KMS-11 (cell line): ENCODE measurements at regions not wholly inside any gene's neighbourhood (a gene's known extent, or its start where the extent isn't known, plus 50 kb on each side); places are given as distances from the start of the nearest gene placed in this dataset.
A peak's percentile ranks its signal among the peaks of the same experiment; 100 is the strongest.

Experiments
- H2AFZ ChIP-seq: fragments of 200-600 bp; sonication (generic); 2 replicates; pipeline ENCODE4 v1.6.1; 2016; ENCODE audit warnings: antibody characterized with exemption, mixed run types, low read depth
- H3K27ac ChIP-seq: fragments of 200-600 bp; sonication (generic); 2 replicates; pipeline ENCODE4 v1.6.1; 2016; ENCODE audit warnings: mild to moderate bottlenecking, mixed run types
- H3K27me3 ChIP-seq: fragments of 200-600 bp; sonication (generic); 2 replicates; pipeline ENCODE4 v1.6.1; 2017; ENCODE audit warnings: mild to moderate bottlenecking, low read depth, mixed run types, moderate library complexity; ENCODE audit not compliant: insufficient read depth
- H3K36me3 ChIP-seq: fragments of 200-600 bp; sonication (generic); 2 replicates; pipeline ENCODE4 v1.6.1; 2017; ENCODE audit warnings: mild to moderate bottlenecking, mixed run types; ENCODE audit not compliant: insufficient read depth
- H3K4me1 ChIP-seq: fragments of 200-600 bp; sonication (generic); 2 replicates; pipeline ENCODE4 v1.6.1; 2016; ENCODE audit warnings: mild to moderate bottlenecking, low read depth, mixed run types; ENCODE audit not compliant: poor library complexity, severe bottlenecking
- H3K4me2 ChIP-seq: fragments of 200-600 bp; sonication (generic); 2 replicates; pipeline ENCODE4 v1.7.0; 2016; ENCODE audit warnings: mild to moderate bottlenecking, mixed run types
- H3K4me3 ChIP-seq: fragments of 200-600 bp; sonication (generic); IDR thresholded peaks from 2 replicates; pipeline ENCODE4 v1.6.1; 2017; ENCODE audit warnings: low read depth, low read length, mixed read lengths; ENCODE audit not compliant: insufficient read depth
- H3K79me2 ChIP-seq: fragments of 200-600 bp; sonication (generic); 2 replicates; pipeline ENCODE4 v1.6.1; 2016; ENCODE audit warnings: low read depth, mixed run types; ENCODE audit not compliant: insufficient read depth
- H3K9ac ChIP-seq: fragments of 200-600 bp; sonication (generic); 2 replicates; pipeline ENCODE4 v1.6.1; 2016; ENCODE audit warnings: mild to moderate bottlenecking, mixed run types
- H4K20me1 ChIP-seq: fragments of 200-600 bp; sonication (generic); 2 replicates; pipeline ENCODE4 v1.6.1; 2016; ENCODE audit warnings: mild to moderate bottlenecking, mixed run types; ENCODE audit not compliant: insufficient read depth
- TF ChIP-seq, protein P1 (sequence below): fragments of 200-600 bp; sonication (generic); conservative IDR thresholded peaks from 2 replicates; pipeline ENCODE4 v1.6.1; 2017; ENCODE audit warnings: low read depth, mild to moderate bottlenecking, antibody characterized with exemption, low read length, moderate library complexity, mixed read lengths

DNA sequence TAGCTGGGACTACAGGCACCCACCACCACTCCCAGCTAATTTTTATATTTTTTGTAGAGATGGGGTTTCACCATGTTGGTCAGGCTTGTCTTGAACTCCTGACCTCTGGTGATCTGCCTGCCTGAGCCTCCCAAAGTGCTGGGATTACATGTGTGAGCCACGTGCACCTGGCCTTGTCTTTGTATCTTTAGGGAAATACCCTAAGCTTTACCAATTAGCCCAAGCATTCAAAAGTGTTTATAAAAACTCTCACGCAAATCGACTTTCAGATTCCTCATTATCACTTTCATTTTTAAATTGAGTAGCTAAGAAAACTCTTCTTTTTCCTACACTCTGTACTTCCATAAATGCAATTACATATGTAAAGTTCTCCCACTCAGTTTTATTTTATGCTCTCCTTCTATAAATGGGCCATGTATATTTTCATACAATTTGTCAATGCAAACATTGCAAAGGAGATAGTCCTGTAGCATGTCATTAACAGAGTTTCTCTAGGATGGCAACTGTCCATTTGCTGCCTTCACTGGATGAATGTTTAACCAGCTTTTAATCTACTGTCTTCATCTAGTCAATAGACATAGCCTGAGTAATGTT lies 326.2 kb upstream of the LRATD1 start:
- Histone ChIP-seq H3K36me3 (no peaks in the 10 kb centered on the region), H4K20me1 (no peaks in the 10 kb centered on the region), H3K27ac (no peak overlapping the region), H3K4me1 (peaks cover 50% of the 10 kb centered on the region), H3K4me3 (no peak overlapping the region), H3K79me2 (no peaks in the 10 kb centered on the region), H2AFZ (no peak overlapping the region), H3K9ac (no peak overlapping the region), H3K4me2 (peak overlapping the region; percentile 50), H3K27me3 (no peaks in the 10 kb centered on the region)
- TF ChIP-seq, protein P1, sequence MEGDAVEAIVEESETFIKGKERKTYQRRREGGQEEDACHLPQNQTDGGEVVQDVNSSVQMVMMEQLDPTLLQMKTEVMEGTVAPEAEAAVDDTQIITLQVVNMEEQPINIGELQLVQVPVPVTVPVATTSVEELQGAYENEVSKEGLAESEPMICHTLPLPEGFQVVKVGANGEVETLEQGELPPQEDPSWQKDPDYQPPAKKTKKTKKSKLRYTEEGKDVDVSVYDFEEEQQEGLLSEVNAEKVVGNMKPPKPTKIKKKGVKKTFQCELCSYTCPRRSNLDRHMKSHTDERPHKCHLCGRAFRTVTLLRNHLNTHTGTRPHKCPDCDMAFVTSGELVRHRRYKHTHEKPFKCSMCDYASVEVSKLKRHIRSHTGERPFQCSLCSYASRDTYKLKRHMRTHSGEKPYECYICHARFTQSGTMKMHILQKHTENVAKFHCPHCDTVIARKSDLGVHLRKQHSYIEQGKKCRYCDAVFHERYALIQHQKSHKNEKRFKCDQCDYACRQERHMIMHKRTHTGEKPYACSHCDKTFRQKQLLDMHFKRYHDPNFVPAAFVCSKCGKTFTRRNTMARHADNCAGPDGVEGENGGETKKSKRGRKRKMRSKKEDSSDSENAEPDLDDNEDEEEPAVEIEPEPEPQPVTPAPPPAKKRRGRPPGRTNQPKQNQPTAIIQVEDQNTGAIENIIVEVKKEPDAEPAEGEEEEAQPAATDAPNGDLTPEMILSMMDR: no peak

DNA sequence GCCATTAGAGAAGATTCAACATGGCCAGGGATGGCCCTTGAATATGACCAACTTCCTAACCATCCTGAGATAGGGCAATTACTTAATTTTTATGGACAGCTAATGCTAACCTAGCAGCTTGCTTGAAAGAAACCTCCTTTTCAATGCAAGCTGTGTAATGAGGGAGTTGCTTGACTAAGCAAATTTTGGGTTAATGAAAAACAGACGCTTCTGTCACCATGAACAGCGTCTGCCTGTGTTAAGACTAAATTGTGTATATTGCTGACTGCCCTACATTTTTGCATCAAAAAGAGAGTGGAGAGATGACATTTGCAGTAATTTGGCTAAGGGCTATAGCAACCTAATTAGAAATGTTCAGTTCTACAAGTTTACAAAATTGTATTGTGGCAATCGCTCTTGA lies 319.2 kb upstream of the LRATD1 start:
- H3K27ac ChIP-seq: no peak overlapping the region
- TF ChIP-seq, protein P1: no peak
- no peak overlapping the region for H3K4me2 ChIP-seq
- H3K9ac ChIP-seq: no peak overlapping the region
- H3K4me1 ChIP-seq: peaks cover 6% of the 10 kb centered on the region
- no peak overlapping the region for H2AFZ ChIP-seq
- H3K36me3 ChIP-seq: no peaks in the 10 kb centered on the region
- H3K27me3 ChIP-seq: no peaks in the 10 kb centered on the region
- H3K79me2 ChIP-seq: no peaks in the 10 kb centered on the region
- no peak overlapping the region for H3K4me3 ChIP-seq
- no peaks in the 10 kb centered on the region for H4K20me1 ChIP-seq

DNA sequence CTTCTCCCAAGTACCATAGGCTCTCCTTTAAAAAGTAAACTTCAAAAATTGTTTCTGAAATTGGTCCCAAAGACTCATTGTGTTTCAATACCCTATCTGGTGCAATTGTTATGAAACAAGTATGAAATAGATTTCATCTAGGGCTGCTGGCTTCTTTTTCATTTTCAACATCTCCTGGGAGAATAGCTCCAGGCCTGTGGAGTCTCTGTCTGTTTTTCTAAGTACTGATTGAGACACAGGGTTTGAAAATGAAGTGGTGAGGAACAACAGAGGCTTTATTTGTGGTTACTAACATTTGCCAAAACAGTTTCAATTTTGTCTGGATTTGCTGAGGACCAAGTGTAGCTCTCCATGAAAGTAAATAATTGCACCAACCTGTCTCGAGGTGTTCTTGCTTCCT lies 315.9 kb upstream of the LRATD1 start:
- peaks cover 6% of the 10 kb centered on the region for H3K4me1 ChIP-seq
- TF ChIP-seq, protein P1: no peak
- no peak overlapping the region for H3K4me2 ChIP-seq
- H4K20me1 ChIP-seq: no peaks in the 10 kb centered on the region
- no peaks in the 10 kb centered on the region for H3K79me2 ChIP-seq
- no peak overlapping the region for H2AFZ ChIP-seq
- no peak overlapping the region for H3K9ac ChIP-seq
- no peaks in the 10 kb centered on the region for H3K27me3 ChIP-seq
- H3K36me3 ChIP-seq: no peaks in the 10 kb centered on the region
- no peak overlapping the region for H3K27ac ChIP-seq
- no peak overlapping the region for H3K4me3 ChIP-seq

DNA sequence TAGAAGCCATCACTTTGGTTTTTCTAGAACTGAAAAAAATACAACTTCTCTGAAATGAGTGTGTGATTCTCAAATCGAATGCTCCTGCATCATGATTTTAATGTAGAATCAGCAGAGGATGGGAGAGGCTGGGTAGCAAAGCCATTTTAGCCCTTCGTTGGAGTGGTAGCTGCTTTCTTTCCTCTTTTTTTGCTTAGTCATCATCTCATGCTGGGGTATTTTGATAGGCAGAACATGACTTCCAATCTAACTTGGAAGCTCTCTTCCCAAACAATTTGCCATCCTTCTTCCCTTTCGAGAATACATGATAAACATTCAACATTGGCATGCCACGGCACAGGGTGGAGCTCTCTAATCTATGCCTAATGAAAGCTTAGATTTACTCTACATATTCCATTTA lies 311.2 kb upstream of the LRATD1 start:
- H2AFZ ChIP-seq: no peak overlapping the region
- TF ChIP-seq, protein P1: no peak
- no peak overlapping the region for H3K4me2 ChIP-seq
- H3K27ac ChIP-seq: no peak overlapping the region
- no peaks in the 10 kb centered on the region for H3K79me2 ChIP-seq
- H3K27me3 ChIP-seq: no peaks in the 10 kb centered on the region
- H3K4me1 ChIP-seq: peaks cover 6% of the 10 kb centered on the region
- H4K20me1 ChIP-seq: no peaks in the 10 kb centered on the region
- no peak overlapping the region for H3K4me3 ChIP-seq
- H3K36me3 ChIP-seq: no peaks in the 10 kb centered on the region
- no peak overlapping the region for H3K9ac ChIP-seq
